B cell (primary cell): ENCODE measurements at regions not wholly inside any gene's neighbourhood (a gene's known extent, or its start where the extent isn't known, plus 50 kb on each side); places are given as distances from the start of the nearest gene placed in this dataset.

Experiments used
- ATAC-seq: fragments of 200-7000 bp; cut with Tn5 transposase; one replicate; pipeline ENCODE4 v1.10.0; 2021; ENCODE audit warnings: low read depth, mild to moderate bottlenecking, moderate number of reproducible peaks, moderate library complexity
- CTCF ChIA-PET: fragments of 350-600 bp; sonication (Branson Sonifier 250); formaldehyde crosslinking; loops from one replicate; lab custom pipeline; 2021; ENCODE audit warnings: antibody characterized with exemption, inconsistent platforms; lab: Charles Lee
- POLR2A ChIA-PET: fragments of 350-600 bp; sonication (Branson Sonifier 250); formaldehyde crosslinking; loops from one replicate; lab custom pipeline; 2021; ENCODE audit warnings: antibody characterized with exemption; lab: Charles Lee
- DNase-seq: peaks from one replicate; pipeline ENCODE4 v3.0.0; 2013
- H2AFZ ChIP-seq: 2 replicates; pipeline ENCODE4 v1.6.1; 2012; ENCODE audit warnings: mild to moderate bottlenecking, low read depth, low read length; ENCODE audit not compliant: insufficient read depth, poor library complexity, severe bottlenecking
- H3K27ac ChIP-seq, 2 donors: 1 replicate in 1 of 2; 2 replicates in 1 of 2; pipeline ENCODE4 v1.5.1; 2012 to 2013; ENCODE audit warnings: low read length in 2 of 2, mild to moderate bottlenecking in 2 of 2, moderate library complexity in 1 of 2
- H3K27me3 ChIP-seq, 4 experiments: fragments of 200-600 bp in 1 of 4; sonication (generic) in 1 of 4; replicated peaks in 1 of 4; 1 replicate in 2 of 4; 2 replicates in 2 of 4; pipeline versions ENCODE4 v1.6.1 to v1.7.0; 2013 to 2016; ENCODE audit warnings: low read length in 3 of 4, mild to moderate bottlenecking in 2 of 4, mixed read lengths in 1 of 4, moderate library complexity in 1 of 4; ENCODE audit not compliant: insufficient read depth in 4 of 4, control insufficient read depth in 3 of 4; ENCODE audit errors: control extremely low read depth in 1 of 4
- H3K36me3 ChIP-seq, 2 experiments: replicated peaks in 1 of 2; 1 replicate in 1 of 2; 2 replicates in 1 of 2; pipeline versions ENCODE4 v1.6.1 to v1.7.1; 2013; ENCODE audit warnings: low read length in 1 of 2; ENCODE audit not compliant: insufficient read depth in 2 of 2, control insufficient read depth in 1 of 2; ENCODE audit errors: control extremely low read depth in 1 of 2, extremely low read depth in 1 of 2
- H3K4me1 ChIP-seq, 2 donors: fragments of 200-600 bp in 1 of 2; sonication (generic) in 1 of 2; 1 replicate in 1 of 2; 2 replicates in 1 of 2; pipeline versions ENCODE4 v1.5.1 to v1.6.1; 2013 to 2017; ENCODE audit warnings: low read length in 2 of 2; ENCODE audit not compliant: control insufficient read depth in 2 of 2, insufficient read depth in 2 of 2
- H3K4me2 ChIP-seq: replicated peaks from 2 replicates; pipeline ENCODE3; 2012; ENCODE audit warnings: mild to moderate bottlenecking, low read depth, low read length; ENCODE audit not compliant: poor library complexity, severe bottlenecking
- H3K4me3 ChIP-seq, 5 experiments: fragments of 200-600 bp in 1 of 5; sonication (generic) in 1 of 5; 1 replicate in 3 of 5; 2 replicates in 2 of 5; pipeline versions ENCODE4 v1.5.1 to v1.7.0; 2011 to 2016; ENCODE audit warnings: low read length in 4 of 5, mild to moderate bottlenecking in 4 of 5, low read depth in 2 of 5, control low read depth in 1 of 5, moderate library complexity in 1 of 5; ENCODE audit not compliant: insufficient read depth in 1 of 5; ENCODE audit errors: control extremely low read depth in 1 of 5, extremely low read depth in 1 of 5
- H3K79me2 ChIP-seq: fragments of 200-600 bp; sonication (generic); one replicate; pipeline ENCODE4 v1.6.0; 2016; ENCODE audit warnings: low read length; ENCODE audit not compliant: control insufficient read depth, insufficient read depth
- H3K9ac ChIP-seq: fragments of 200-600 bp; sonication (generic); 2 replicates; pipeline ENCODE4 v1.6.1; 2017; ENCODE audit warnings: mild to moderate bottlenecking, low read length, moderate library complexity
- H3K9me3 ChIP-seq, 3 donors: one replicate each; pipeline versions ENCODE4 v1.6.1 to v1.7.1; 2013; ENCODE audit warnings: low read length in 2 of 3; ENCODE audit not compliant: control insufficient read depth in 2 of 3, insufficient read depth in 1 of 3; ENCODE audit errors: control extremely low read depth in 1 of 3
- H4K20me1 ChIP-seq: 2 replicates; pipeline ENCODE4 v1.6.0; 2012; ENCODE audit warnings: mild to moderate bottlenecking, low read length; ENCODE audit not compliant: insufficient read depth, control insufficient read depth, poor library complexity, severe bottlenecking
- H3K27ac Mint-ChIP-seq: one replicate; pipeline ENCODE4 v1.8.0; 2021; ENCODE audit warnings: mixed read lengths
- H3K27me3 Mint-ChIP-seq: one replicate; pipeline ENCODE4 v1.8.0; 2021; ENCODE audit warnings: mixed read lengths
- H3K4me1 Mint-ChIP-seq: one replicate; pipeline ENCODE4 v1.8.0; 2021; ENCODE audit warnings: mixed read lengths
- H3K4me3 Mint-ChIP-seq: one replicate; pipeline ENCODE4 v1.8.0; 2021; ENCODE audit warnings: mixed read lengths
- H3K9me3 Mint-ChIP-seq: one replicate; pipeline ENCODE4 v1.8.0; 2022; ENCODE audit warnings: mixed read lengths; ENCODE audit not compliant: insufficient read depth
- EZH2 ChIP-seq: IDR thresholded peaks from 2 replicates; pipeline ENCODE4 v1.6.1; 2012; ENCODE audit warnings: borderline replicate concordance, low read depth, mild to moderate bottlenecking, moderate library complexity, low read length; ENCODE audit not compliant: insufficient read depth, poor library complexity, severe bottlenecking
- WGBS: methylation state at CpG from one replicate; pipeline ENCODE4 v1.1.5; 2013; ENCODE audit warnings: missing lambda C conversion rate; ENCODE audit not compliant: insufficient coverage; 5-methylcytosine and 5-hydroxymethylcytosine counted together
- intact Hi-C: fragments of 100-400 bp; cut with micrococcal nuclease; formaldehyde crosslinking; loops from one replicate; pipeline ENCODE4 v1.10.0; 2022
- TF ChIP-seq, protein P1 (sequence below): fragments of 200-600 bp; IDR thresholded peaks from one replicate; pipeline ENCODE4 v1.8.0; 2022; ENCODE audit warnings: antibody characterized with exemption, mild to moderate bottlenecking

DNA sequence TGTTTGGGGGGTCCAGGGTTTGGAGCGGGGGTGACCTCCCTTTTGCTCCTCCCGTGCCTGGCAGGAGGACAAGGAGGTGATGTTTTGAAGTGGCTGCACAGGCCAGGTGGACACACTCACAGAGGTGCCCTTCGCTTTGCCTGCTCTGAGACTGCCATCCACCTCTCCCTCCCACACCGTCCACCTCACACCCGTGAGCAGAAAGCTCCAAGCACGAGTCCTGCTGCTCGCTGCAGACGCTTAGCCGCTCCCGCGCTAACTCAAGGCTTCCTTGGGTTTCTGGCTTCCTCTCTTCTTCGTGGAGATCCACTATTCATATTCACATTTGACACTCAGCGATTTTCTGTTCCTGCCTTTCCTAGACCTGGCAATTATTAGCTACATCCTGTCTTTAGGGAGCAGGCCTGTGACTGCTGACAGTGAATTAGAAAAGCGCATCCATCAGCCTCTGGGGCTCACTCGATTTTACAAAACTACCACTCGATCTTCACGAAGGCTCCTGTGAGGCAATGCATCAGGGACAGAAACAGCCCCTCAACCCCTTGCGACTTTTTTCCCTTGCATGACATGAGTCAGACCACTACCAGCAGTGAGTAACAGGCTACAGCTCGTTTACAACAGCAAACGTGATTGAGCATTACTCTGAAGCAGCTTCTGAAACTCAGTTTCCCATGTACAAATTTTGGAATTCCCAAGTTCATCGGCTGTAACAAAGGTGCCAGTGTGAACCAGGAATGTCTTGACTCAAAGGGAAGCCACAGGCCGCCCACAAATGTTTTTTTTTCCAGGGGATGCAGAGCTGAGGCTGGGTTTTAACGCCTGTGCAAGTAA lies 238.7 kb upstream of the SOX11 start:
- H3K4me3 Mint-ChIP-seq = no peak overlapping the region
- H3K27ac ChIP-seq = no peak overlapping the region
- H4K20me1 ChIP-seq = no peaks in the 10 kb centered on the region
- H3K79me2 ChIP-seq = no peaks in the 10 kb centered on the region
- no peaks in the 10 kb centered on the region for H3K4me1 Mint-ChIP-seq
- no peak overlapping the region for H3K27ac Mint-ChIP-seq
- H3K9me3 ChIP-seq = peaks cover 0 to 4% (median 0%) of the 10 kb centered on the region in 3 donors
- no peaks in the 10 kb centered on the region for H3K9me3 Mint-ChIP-seq
- ChIA-PET POLR2A (no interaction called here), CTCF (no interaction called here)
- ATAC-seq = no peak
- H3K27me3 Mint-ChIP-seq = no peaks in the 10 kb centered on the region
- H3K27me3 ChIP-seq = no peaks in the 10 kb centered on the region
- H3K36me3 ChIP-seq = no peaks in the 10 kb centered on the region
- no peak overlapping the region for H2AFZ ChIP-seq
- no peak overlapping the region for H3K4me2 ChIP-seq
- intact Hi-C loops = no loop called here
- TF ChIP-seq, protein P1, sequence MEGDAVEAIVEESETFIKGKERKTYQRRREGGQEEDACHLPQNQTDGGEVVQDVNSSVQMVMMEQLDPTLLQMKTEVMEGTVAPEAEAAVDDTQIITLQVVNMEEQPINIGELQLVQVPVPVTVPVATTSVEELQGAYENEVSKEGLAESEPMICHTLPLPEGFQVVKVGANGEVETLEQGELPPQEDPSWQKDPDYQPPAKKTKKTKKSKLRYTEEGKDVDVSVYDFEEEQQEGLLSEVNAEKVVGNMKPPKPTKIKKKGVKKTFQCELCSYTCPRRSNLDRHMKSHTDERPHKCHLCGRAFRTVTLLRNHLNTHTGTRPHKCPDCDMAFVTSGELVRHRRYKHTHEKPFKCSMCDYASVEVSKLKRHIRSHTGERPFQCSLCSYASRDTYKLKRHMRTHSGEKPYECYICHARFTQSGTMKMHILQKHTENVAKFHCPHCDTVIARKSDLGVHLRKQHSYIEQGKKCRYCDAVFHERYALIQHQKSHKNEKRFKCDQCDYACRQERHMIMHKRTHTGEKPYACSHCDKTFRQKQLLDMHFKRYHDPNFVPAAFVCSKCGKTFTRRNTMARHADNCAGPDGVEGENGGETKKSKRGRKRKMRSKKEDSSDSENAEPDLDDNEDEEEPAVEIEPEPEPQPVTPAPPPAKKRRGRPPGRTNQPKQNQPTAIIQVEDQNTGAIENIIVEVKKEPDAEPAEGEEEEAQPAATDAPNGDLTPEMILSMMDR = no peak
- TF ChIP-seq EZH2 = no peak
- H3K9ac ChIP-seq = no peak overlapping the region
- no peak overlapping the region for H3K4me3 ChIP-seq
- 72% methylated on average over 23 of the region's 23 CpGs for WGBS
- H3K4me1 ChIP-seq = no peaks in the 10 kb centered on the region
- DNase-seq = no peak

DNA sequence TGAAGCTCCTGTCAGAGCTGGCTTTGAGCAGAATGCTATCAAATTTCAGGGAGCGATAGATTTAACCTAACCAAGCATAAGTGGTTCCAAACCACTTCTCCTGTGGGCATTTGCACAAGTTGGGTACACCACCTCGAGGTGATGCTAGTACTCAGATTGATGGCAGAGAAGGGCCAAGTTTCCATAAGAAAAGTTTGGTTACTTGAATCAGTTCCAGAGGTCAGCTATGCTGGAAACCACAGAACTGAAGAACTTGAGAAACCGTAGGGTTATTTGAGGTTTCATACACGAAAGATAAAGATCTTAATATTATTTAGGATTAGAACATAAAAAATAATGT lies 238.2 kb upstream of the SOX11 start:
- no peaks in the 10 kb centered on the region for H3K27me3 ChIP-seq
- Mint-ChIP-seq H3K4me1 (no peaks in the 10 kb centered on the region), H3K9me3 (no peaks in the 10 kb centered on the region), H3K27ac (no peak overlapping the region), H3K27me3 (no peaks in the 10 kb centered on the region), H3K4me3 (no peak overlapping the region)
- H3K79me2 ChIP-seq = no peaks in the 10 kb centered on the region
- H3K9ac ChIP-seq = no peak overlapping the region
- CTCF ChIA-PET = no interaction called here
- H3K4me1 ChIP-seq = no peaks in the 10 kb centered on the region
- no peak overlapping the region for H2AFZ ChIP-seq
- H3K36me3 ChIP-seq = no peaks in the 10 kb centered on the region
- H4K20me1 ChIP-seq = no peaks in the 10 kb centered on the region
- H3K4me2 ChIP-seq = no peak overlapping the region
- no peak for ATAC-seq
- intact Hi-C loops = no loop called here
- no peak overlapping the region for H3K27ac ChIP-seq
- no peak for DNase-seq
- whole genome bisulfite sequencing = 60% methylated on average over 2 of the region's 4 CpGs
- no peak overlapping the region for H3K4me3 ChIP-seq
- H3K9me3 ChIP-seq = peaks cover 0 to 4% (median 0%) of the 10 kb centered on the region in 3 donors
- TF ChIP-seq EZH2 = no peak
- TF ChIP-seq, protein P1 = no peak
- POLR2A ChIA-PET = no interaction called here
